Ascending aorta (tissue), 2 donors: ENCODE measurements at regions not wholly inside any gene's neighbourhood (a gene's known extent, or its start where the extent isn't known, plus 50 kb on each side); places are given as distances from the start of the nearest gene placed in this dataset.

Source experiments
- DNase-seq, 2 donors: peaks; one replicate each; pipeline ENCODE4 v3.0.0-alpha.2; 2019; ENCODE audit warnings: low spot score in 2 of 2
- H3K27ac ChIP-seq, 2 donors: fragments of 200-600 bp; sonication (generic); one replicate each; pipeline ENCODE4 v1.5.1; 2016 to 2017; ENCODE audit warnings: mild to moderate bottlenecking in 1 of 2
- H3K27me3 ChIP-seq: fragments of 200-600 bp; sonication (generic); one replicate; pipeline ENCODE4 v1.5.1; 2017
- H3K36me3 ChIP-seq, 2 donors: fragments of 200-600 bp; sonication (generic); one replicate each; pipeline ENCODE4 v1.5.1; 2016
- H3K4me1 ChIP-seq, 2 donors: fragments of 200-600 bp; sonication (generic); one replicate each; pipeline ENCODE4 v1.5.1; 2016 to 2017; ENCODE audit warnings: mild to moderate bottlenecking in 1 of 2
- H3K4me3 ChIP-seq, 2 donors: fragments of 200-600 bp; sonication (generic); one replicate each; pipeline ENCODE4 v1.5.1; 2016 to 2017; ENCODE audit warnings: mild to moderate bottlenecking in 1 of 2
- H3K9me3 ChIP-seq, 2 donors: fragments of 200-600 bp; sonication (generic); one replicate each; pipeline ENCODE4 v1.5.1; 2016
- intact Hi-C: fragments of 100-400 bp; cut with DNase I; formaldehyde crosslinking; loops from one replicate; pipeline ENCODE4 v1.15.1; 2023
- TF ChIP-seq, protein P1 (sequence below), 3 experiments: fragments of 200-600 bp in 2 of 3; fragments of 450-650 bp in 1 of 3; sonication (generic) in 2 of 3; IDR thresholded peaks; one replicate each; pipeline ENCODE4 v1.5.1; 2016 to 2019; ENCODE audit warnings: antibody characterized with exemption in 3 of 3, mild to moderate bottlenecking in 1 of 3, moderate library complexity in 1 of 3

GRCh38 chr6:22349051-22349450 is 52.2 kb upstream of the PRL start:
- TF ChIP-seq, protein P1, sequence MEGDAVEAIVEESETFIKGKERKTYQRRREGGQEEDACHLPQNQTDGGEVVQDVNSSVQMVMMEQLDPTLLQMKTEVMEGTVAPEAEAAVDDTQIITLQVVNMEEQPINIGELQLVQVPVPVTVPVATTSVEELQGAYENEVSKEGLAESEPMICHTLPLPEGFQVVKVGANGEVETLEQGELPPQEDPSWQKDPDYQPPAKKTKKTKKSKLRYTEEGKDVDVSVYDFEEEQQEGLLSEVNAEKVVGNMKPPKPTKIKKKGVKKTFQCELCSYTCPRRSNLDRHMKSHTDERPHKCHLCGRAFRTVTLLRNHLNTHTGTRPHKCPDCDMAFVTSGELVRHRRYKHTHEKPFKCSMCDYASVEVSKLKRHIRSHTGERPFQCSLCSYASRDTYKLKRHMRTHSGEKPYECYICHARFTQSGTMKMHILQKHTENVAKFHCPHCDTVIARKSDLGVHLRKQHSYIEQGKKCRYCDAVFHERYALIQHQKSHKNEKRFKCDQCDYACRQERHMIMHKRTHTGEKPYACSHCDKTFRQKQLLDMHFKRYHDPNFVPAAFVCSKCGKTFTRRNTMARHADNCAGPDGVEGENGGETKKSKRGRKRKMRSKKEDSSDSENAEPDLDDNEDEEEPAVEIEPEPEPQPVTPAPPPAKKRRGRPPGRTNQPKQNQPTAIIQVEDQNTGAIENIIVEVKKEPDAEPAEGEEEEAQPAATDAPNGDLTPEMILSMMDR (IDR thresholded peaks at IDR 0.05), result no peak
- no peaks in the 10 kb centered on the region for H3K9me3 ChIP-seq
- no peak overlapping the region for H3K4me3 ChIP-seq
- H3K27me3 ChIP-seq, result no peaks in the 10 kb centered on the region
- H3K4me1 ChIP-seq, result peaks cover 0 to 4% of the 10 kb centered on the region in 2 donors
- DNase-seq, result no peak
- intact Hi-C loops, result no loop called here
- no peak overlapping the region for H3K27ac ChIP-seq
- H3K36me3 ChIP-seq, result no peaks in the 10 kb centered on the region

- DNase-seq, result no peak
- Histone ChIP-seq H3K4me3 (no peak overlapping the region), H3K9me3 (no peaks in the 10 kb centered on the region), H3K27ac (no peak overlapping the region), H3K27me3 (no peaks in the 10 kb centered on the region), H3K36me3 (no peaks in the 10 kb centered on the region), H3K4me1 (peaks cover 0 to 4% of the 10 kb centered on the region in 2 donors)
- TF ChIP-seq, protein P1 (IDR thresholded peaks at IDR 0.05), result no peak
- intact Hi-C loops, result no loop called here
Observed at GRCh38 chr6:22349528-22349927, 52.7 kb upstream of the PRL start.

GRCh38 chr6:22350109-22350508 is 53.3 kb upstream of the PRL start:
- DNase-seq, result no peak
- no peak overlapping the region for H3K27ac ChIP-seq
- peaks cover 0 to 4% of the 10 kb centered on the region in 2 donors for H3K4me1 ChIP-seq
- no peak overlapping the region for H3K4me3 ChIP-seq
- intact Hi-C loops, result no loop called here
- TF ChIP-seq, protein P1 (IDR thresholded peaks at IDR 0.05), result no peak
- no peaks in the 10 kb centered on the region for H3K36me3 ChIP-seq
- no peaks in the 10 kb centered on the region for H3K9me3 ChIP-seq
- H3K27me3 ChIP-seq, result no peaks in the 10 kb centered on the region

DNA sequence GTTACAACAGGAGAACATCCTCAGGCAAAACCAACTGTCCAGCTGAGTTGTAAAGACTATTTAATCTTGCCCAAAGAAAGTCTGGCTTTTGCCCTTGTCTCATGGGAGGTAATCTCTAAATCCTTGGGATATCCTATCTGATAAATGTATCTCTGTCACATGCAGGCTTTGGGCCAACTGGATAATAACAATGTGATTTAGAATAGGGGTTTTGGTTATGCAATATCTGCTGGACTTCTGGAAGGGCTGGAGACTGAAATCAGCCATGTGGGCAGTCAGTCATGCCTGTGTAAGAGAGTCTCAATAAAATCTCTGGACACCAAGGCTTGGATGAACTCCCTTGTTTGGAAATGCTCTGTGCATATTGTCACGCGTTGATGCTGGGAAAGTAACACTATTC is 56.3 kb upstream of the PRL start:
- no peak for DNase-seq
- intact Hi-C loops, result no loop called here
- H3K27ac ChIP-seq, result no peak overlapping the region
- H3K36me3 ChIP-seq, result no peaks in the 10 kb centered on the region
- TF ChIP-seq, protein P1 (IDR thresholded peaks at IDR 0.05), result no peak
- H3K4me1 ChIP-seq, result peaks cover 0 to 4% of the 10 kb centered on the region in 2 donors
- H3K9me3 ChIP-seq, result no peaks in the 10 kb centered on the region
- no peaks in the 10 kb centered on the region for H3K27me3 ChIP-seq
- no peak overlapping the region for H3K4me3 ChIP-seq

DNA sequence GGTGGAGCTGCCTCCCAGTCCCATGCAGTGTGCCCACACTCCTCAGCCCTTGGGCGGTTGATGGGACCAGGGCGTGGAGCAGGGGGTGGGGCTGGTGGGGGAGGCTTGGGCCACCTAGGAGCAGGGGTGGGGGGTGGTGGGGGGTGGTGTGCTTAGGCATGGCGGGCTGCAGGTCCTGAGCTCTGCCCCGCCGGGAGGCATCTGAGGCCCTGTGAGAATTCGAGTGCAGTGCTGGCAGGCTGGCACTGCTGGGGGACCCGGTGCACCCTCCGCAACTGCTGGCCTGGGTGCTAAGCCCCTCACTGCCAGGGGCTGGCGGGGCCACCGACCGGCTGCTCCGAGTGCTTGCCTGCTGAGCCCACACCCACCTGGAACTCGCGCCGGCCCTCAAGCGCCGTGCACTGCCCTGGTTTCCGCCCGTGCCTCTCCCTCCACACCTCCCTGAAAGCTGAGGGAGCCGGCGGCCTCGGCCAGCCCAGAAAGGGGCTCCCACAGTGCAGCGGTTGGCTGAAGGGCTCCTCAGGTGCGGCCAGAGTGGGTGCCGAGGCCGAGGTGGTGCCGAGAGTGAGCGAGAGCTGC is 59.6 kb upstream of the PRL start:
- no peaks in the 10 kb centered on the region for H3K36me3 ChIP-seq
- no peaks in the 10 kb centered on the region for H3K9me3 ChIP-seq
- H3K27ac ChIP-seq, result no peak overlapping the region
- TF ChIP-seq, protein P1 (IDR thresholded peaks at IDR 0.05), result no peak
- DNase-seq, result no peak
- no peaks in the 10 kb centered on the region for H3K27me3 ChIP-seq
- no peaks in the 10 kb centered on the region for H3K4me1 ChIP-seq
- intact Hi-C loops, result no loop called here
- H3K4me3 ChIP-seq, result no peak overlapping the region

DNA sequence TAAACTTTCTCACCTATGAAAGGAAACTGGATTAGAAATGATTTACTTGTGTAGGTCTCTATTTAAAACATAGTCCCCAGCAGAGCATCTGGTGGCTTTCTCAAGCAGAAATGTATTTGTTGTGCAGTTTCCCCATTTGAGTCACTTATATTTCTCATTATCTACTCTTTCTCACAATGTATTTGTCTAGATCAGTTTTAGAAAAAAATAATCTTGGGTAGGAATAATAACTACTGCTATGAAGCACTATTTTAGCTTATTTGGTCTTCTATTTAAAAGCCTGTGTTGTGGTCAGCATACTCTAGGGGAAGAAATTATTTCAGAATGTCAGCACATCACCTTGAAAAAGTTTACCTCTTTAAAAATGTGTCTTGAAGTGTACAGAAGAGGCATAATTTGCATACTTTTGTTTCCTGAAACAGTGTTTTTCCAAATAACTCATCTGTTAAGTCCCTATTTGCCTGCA is 60.9 kb upstream of the PRL start:
- intact Hi-C loops, result no loop called here
- Histone ChIP-seq H3K4me3 (no peak overlapping the region), H3K27ac (no peak overlapping the region), H3K36me3 (no peaks in the 10 kb centered on the region), H3K9me3 (no peaks in the 10 kb centered on the region), H3K4me1 (no peaks in the 10 kb centered on the region), H3K27me3 (no peaks in the 10 kb centered on the region)
- TF ChIP-seq, protein P1 (IDR thresholded peaks at IDR 0.05), result no peak
- DNase-seq, result no peak
